Peyer's patch (tissue), 4 donors: ENCODE measurements at regions not wholly inside any gene's neighbourhood (a gene's known extent, or its start where the extent isn't known, plus 50 kb on each side); places are given as distances from the start of the nearest gene placed in this dataset.

Source experiments
- DNase-seq, 3 donors: peaks; one replicate each; pipeline ENCODE4 v3.0.0-alpha.2; 2017 to 2019
- H3K27ac ChIP-seq, 4 donors: fragments of 200-600 bp; sonication (generic); one replicate each; pipeline ENCODE4 v1.5.1; 2016 to 2019
- H3K27me3 ChIP-seq, 2 donors: fragments of 200-600 bp; sonication (generic); one replicate each; pipeline ENCODE4 v1.5.1; 2019
- H3K36me3 ChIP-seq, 3 donors: fragments of 200-600 bp; sonication (generic); one replicate each; pipeline ENCODE4 v1.5.1; 2016 to 2019
- H3K4me1 ChIP-seq, 4 donors: fragments of 200-600 bp; sonication (generic); one replicate each; pipeline ENCODE4 v1.5.1; 2016 to 2019
- H3K4me3 ChIP-seq, 4 donors: fragments of 200-600 bp; sonication (generic); 1 replicate in 3 of 4; 2 replicates in 1 of 4; pipeline ENCODE4 v1.5.1; 2016 to 2019; ENCODE audit warnings: mild to moderate bottlenecking in 1 of 4
- H3K9me3 ChIP-seq, 4 donors: fragments of 200-600 bp; sonication (generic); one replicate each; pipeline ENCODE4 v1.5.1; 2016 to 2019; ENCODE audit warnings: mild to moderate bottlenecking in 1 of 4
- CTCF ChIP-seq, 6 experiments: fragments of 450-650 bp in 4 of 6; fragments of 200-600 bp in 2 of 6; sonication (generic) in 1 of 6; IDR thresholded peaks; one replicate each; pipeline ENCODE4 v1.5.1; 2017 to 2019; ENCODE audit warnings: antibody characterized with exemption in 6 of 6, mild to moderate bottlenecking in 3 of 6, moderate library complexity in 1 of 6
- POLR2A ChIP-seq, 2 donors: fragments of 450-650 bp; IDR thresholded peaks; one replicate each; pipeline ENCODE4 v1.5.1; 2017; ENCODE audit warnings: antibody characterized with exemption in 2 of 2, mild to moderate bottlenecking in 2 of 2, moderate library complexity in 2 of 2

- H3K4me3 ChIP-seq = no peak overlapping the region
- H3K36me3 ChIP-seq = no peaks in the 10 kb centered on the region
- DNase-seq = no peak
- peaks cover 0 to 38% (median 0%) of the 10 kb centered on the region in 4 donors for H3K9me3 ChIP-seq
- H3K27me3 ChIP-seq = no peaks in the 10 kb centered on the region
- TF ChIP-seq POLR2A (IDR thresholded peaks at IDR 0.05) = no peak
- no peak for TF ChIP-seq CTCF (IDR thresholded peaks at IDR 0.05)
- no peaks in the 10 kb centered on the region for H3K4me1 ChIP-seq
- H3K27ac ChIP-seq = no peak overlapping the region
These were observed 1960.9 kb upstream of the DEFB115 start for GRCh38 chr20:29296256-29297230.

GRCh38 chr20:29297411-29298270 is 1959.8 kb upstream of the DEFB115 start:
- Histone ChIP-seq H3K36me3 (no peaks in the 10 kb centered on the region), H3K27me3 (no peaks in the 10 kb centered on the region), H3K27ac (no peak overlapping the region), H3K9me3 (peaks cover 0 to 39% (median 0%) of the 10 kb centered on the region in 4 donors), H3K4me1 (no peaks in the 10 kb centered on the region), H3K4me3 (no peak overlapping the region)
- DNase-seq = no peak
- TF ChIP-seq POLR2A (IDR thresholded peaks at IDR 0.05) = no peak

- Histone ChIP-seq H3K36me3 (no peaks in the 10 kb centered on the region), H3K27ac (no peak overlapping the region), H3K4me1 (no peaks in the 10 kb centered on the region), H3K9me3 (peaks cover 0 to 39% (median 0%) of the 10 kb centered on the region in 4 donors), H3K4me3 (no peak overlapping the region), H3K27me3 (no peaks in the 10 kb centered on the region)
- DNase-seq = no peak
- no peak for TF ChIP-seq POLR2A (IDR thresholded peaks at IDR 0.05)
- TF ChIP-seq CTCF (IDR thresholded peaks at IDR 0.05) = no peak
These were observed 1959.2 kb upstream of the DEFB115 start for GRCh38 chr20:29298271-29298590.

- DNase-seq = no peak
- TF ChIP-seq CTCF (IDR thresholded peaks at IDR 0.05) = no peak
- TF ChIP-seq POLR2A (IDR thresholded peaks at IDR 0.05) = no peak
- Histone ChIP-seq H3K27me3 (no peaks in the 10 kb centered on the region), H3K27ac (no peak overlapping the region), H3K36me3 (no peaks in the 10 kb centered on the region), H3K9me3 (peaks cover 0 to 39% (median 0%) of the 10 kb centered on the region in 4 donors), H3K4me3 (no peak overlapping the region), H3K4me1 (no peaks in the 10 kb centered on the region)
These were observed 1958.5 kb upstream of the DEFB115 start for GRCh38 chr20:29298759-29299613.

GRCh38 chr20:29299811-29300578 is 1957.5 kb upstream of the DEFB115 start:
- DNase-seq = no peak
- no peak overlapping the region for H3K27ac ChIP-seq
- peaks cover 0 to 39% (median 0%) of the 10 kb centered on the region in 4 donors for H3K9me3 ChIP-seq
- no peak overlapping the region for H3K4me3 ChIP-seq
- no peaks in the 10 kb centered on the region for H3K36me3 ChIP-seq
- H3K27me3 ChIP-seq = no peaks in the 10 kb centered on the region
- no peaks in the 10 kb centered on the region for H3K4me1 ChIP-seq
- no peak for TF ChIP-seq CTCF (IDR thresholded peaks at IDR 0.05)
- no peak for TF ChIP-seq POLR2A (IDR thresholded peaks at IDR 0.05)
